HG03575 (cell line): ENCODE measurements at regions not wholly inside any gene's neighbourhood (a gene's known extent, or its start where the extent isn't known, plus 50 kb on each side); places are given as distances from the start of the nearest gene placed in this dataset.

ENCODE experiments used
- ATAC-seq: cut with Tn5 transposase; IDR thresholded peaks from one replicate; pipeline ENCODE4 v1.9.1; 2021; ENCODE audit not compliant: unreplicated experiment, insufficient number of reproducible peaks, low FRiP score; ENCODE audit errors: extremely low read depth

- no peak for ATAC-seq
These were observed 601.9 kb downstream of the MRPL39 start for GRCh38 chr21:25005388-25005787.

- ATAC-seq = no peak
These were observed 604.6 kb downstream of the MRPL39 start for GRCh38 chr21:25002676-25003075.

GRCh38 chr21:24995216-24995615, 612.1 kb downstream of the MRPL39 start:
- no peak for ATAC-seq

DNA sequence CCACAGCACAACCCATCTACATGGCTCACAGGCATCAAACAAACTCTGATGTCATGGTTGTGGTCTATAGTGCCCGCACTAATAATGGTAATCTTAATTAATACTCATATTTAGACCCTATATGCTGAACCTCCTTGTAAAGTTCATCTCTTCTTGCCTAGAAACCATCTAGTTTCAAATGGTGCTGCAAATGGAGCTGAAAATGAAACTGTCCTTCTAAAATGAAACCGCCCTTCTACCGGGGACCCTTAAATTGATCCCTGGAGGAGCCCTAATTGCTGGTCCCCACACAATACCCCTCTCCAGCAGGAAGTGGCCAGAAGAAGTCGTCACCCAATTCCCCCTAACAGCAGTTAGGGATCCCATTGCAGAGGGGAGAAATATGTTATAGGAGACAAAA, 612.6 kb downstream of the MRPL39 start:
- no peak for ATAC-seq

DNA sequence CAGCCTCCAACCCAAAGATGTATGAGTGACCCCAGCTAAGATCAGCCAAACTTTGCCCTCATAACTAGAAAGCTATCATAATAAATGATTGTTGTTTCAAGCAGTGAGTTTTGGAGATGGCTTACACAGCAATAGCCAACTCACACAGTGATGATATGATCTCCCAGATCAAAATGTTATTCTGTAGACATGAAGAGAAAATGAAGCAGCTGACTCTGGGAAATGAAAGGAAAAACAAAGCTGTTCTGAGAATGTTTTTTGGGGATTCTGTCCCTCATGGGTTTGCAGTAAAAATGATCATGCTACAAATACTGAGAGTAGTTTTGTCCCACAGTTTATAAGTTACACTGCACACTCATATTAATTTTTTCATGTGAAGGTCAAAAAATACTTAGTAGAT, 617.8 kb downstream of the MRPL39 start:
- ATAC-seq = no peak

DNA sequence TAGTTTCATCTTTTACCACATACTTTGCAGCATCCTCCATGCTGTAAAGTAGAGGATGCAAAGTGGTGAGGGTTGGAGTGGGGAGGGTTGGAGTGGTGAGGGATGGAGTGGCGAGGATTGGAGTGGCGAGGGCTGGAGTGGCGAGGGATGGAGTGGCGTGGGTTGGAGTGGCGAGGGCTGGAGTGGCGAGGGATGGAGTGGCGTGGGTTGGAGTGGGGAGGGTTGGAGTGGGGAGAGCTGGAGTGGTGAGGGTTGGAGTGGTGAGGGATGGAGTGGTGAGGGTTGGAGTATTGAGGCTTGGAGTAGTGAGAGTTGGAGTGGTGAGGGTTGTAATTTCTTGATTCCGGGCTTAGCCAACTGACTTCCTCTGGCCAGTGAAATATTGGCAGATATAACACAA, 618.3 kb downstream of the MRPL39 start:
- no peak for ATAC-seq

DNA sequence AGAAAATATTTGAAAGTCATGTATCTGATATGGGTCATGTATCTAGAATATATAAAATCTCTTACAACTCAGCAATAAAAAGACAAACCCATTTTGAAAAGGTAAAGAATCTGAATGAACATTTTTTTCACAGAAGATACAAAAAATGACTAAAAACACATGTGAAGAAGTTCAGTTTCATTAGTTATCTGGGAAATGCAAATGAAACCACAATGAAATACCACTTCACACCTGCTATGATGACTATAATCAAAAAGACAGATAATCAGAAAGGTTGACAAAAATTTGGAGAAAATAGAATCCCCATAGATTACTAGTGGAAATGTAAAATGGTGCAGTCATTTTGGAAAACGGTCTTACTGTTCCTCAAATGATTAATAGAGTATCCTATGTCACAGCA, 631.0 kb downstream of the MRPL39 start:
- ATAC-seq = no peak

DNA sequence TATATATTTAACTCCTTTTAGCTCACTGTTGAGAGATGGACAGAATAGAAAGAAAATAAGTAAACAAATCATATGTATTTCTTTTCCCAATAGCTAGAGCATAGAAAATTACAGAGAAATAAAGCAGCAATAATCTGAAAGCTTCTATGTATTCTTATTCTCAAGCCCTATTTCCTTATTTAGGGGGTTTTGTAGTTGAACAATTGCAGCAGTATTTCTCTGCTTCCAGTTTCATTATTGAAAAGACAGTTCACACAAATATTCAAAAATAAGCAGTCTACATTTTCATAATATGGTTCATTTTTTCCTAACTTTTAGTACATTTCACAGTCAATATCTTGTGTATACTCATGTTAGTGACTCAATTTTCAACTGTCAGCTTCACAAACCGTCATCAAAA, 638.2 kb downstream of the MRPL39 start:
- ATAC-seq = no peak

DNA sequence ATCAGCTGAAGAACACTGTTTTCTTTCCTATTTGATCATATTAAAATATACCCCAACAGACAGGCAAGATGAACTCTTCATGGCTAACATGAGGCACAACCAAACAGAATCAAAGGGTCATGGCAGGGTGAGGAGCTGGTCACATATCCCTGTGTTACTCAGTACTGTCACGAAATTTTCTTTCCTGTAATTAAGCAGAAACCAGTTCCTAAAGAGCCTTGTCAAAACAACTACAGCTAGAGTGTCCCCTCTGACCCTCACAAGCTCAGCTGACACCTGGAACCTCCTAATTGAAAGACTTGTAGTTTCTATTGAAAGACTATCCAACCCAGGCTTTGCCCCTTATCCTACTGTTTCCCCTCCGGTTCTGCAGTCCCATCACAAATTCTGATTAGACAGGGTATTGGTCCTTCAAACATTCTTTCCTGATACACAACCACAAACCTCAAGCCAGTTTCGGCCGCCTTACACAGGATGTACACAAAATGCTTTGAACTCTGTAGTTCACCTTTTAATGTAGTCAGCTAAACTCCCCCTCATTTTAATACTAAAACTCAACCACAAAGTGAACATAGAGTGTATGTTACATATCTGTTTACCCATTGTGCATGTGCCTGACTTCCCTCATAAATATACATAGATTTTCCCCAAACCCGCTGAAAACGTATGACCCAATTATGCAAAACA, 651.9 kb downstream of the MRPL39 start:
- peak; percentile 91 for ATAC-seq

GRCh38 chr21:24948186-24948585, 659.1 kb downstream of the MRPL39 start:
- ATAC-seq = no peak

GRCh38 chr21:24945910-24946309, 661.4 kb downstream of the MRPL39 start:
- no peak for ATAC-seq

GRCh38 chr21:24941316-24942185, 665.7 kb downstream of the MRPL39 start:
- ATAC-seq = no peak

- no peak for ATAC-seq
These were observed 668.0 kb downstream of the MRPL39 start for GRCh38 chr21:24939291-24939690.

- no peak for ATAC-seq
These were observed 668.7 kb downstream of the MRPL39 start for GRCh38 chr21:24938573-24938972.

DNA sequence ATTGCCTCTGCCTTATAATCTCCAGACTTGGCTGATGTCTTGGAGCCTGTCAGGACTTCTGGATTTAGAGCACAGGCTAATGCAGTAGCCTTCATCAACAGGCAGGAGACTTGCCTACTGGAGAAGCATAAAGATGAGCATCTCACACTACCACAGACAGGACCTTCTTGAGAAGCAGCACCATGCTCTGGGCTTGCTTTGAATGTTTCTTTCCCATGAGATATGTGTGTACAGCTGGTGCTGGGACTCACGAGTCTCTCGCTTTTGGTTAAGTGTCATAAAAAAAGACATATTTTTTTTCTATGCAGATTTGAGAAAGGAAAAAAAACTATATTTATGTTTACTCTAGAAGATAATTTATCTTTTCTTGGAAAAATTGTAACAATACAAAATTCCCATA, 671.3 kb downstream of the MRPL39 start:
- no peak for ATAC-seq

GRCh38 chr21:24910591-24910990, 696.7 kb downstream of the MRPL39 start:
- no peak for ATAC-seq

GRCh38 chr21:24903994-24904635, 703.2 kb downstream of the MRPL39 start:
- ATAC-seq = no peak

DNA sequence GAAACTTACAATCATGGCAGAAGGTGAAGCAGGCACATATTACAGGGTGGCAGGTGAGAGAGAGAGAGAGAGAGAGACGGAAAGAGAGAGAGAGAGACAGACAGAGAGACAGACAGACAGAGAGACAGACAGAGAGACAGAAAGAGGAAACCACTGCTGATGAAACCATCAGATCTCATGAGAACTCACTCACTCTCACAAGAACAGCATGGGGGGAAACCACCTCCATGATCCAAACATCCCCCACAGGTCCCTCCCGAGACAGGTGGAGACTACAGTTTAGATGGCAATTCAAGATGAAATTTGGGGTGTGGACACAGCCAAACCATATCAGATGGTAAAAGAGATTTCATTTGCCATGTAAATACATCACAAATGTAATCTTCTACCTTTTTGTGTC, 708.1 kb downstream of the MRPL39 start:
- no peak for ATAC-seq

- ATAC-seq = no peak
These were observed 709.4 kb downstream of the MRPL39 start for GRCh38 chr21:24897883-24898282.

DNA sequence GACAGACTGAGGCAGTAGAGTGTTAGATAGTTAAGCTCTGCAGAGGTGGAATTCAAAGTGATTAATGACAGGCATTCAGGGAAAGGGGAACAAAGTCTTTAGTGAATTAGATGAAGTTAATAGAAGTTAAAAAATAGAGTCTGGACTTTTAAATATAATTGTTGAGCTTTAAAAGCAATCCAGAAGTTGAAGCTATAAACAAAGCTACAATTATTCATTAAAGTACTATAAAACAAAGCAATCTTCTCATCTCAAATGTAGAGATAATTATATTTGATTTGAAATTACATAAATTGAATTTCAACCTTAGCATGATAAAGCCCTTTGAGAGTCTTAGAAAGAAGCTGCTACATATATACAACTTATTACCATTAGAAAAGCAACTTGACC, 710.6 kb downstream of the MRPL39 start:
- ATAC-seq = no peak
